Lower leg skin (tissue), 3 donors: ENCODE measurements at regions not wholly inside any gene's neighbourhood (a gene's known extent, or its start where the extent isn't known, plus 50 kb on each side); places are given as distances from the start of the nearest gene placed in this dataset.

Experiments
- CTCF ChIP-seq, 3 donors: fragments of 450-650 bp; IDR thresholded peaks; one replicate each; pipeline ENCODE4 v1.5.1; 2016; ENCODE audit warnings: antibody characterized with exemption in 3 of 3, mild to moderate bottlenecking in 3 of 3, moderate library complexity in 2 of 3
- POLR2A ChIP-seq, 2 donors: fragments of 450-650 bp; IDR thresholded peaks; one replicate each; pipeline ENCODE4 v1.6.1; 2016 to 2017; ENCODE audit warnings: antibody characterized with exemption in 2 of 2, mild to moderate bottlenecking in 1 of 2, moderate library complexity in 1 of 2

- no peak for TF ChIP-seq POLR2A (IDR thresholded peaks at IDR 0.05)
- no peak for TF ChIP-seq CTCF (IDR thresholded peaks at IDR 0.05)
Measured at GRCh38 chr13:78978381-78978998, 319.5 kb upstream of the OBI1 start.
